ENCODE measurements at regions not wholly inside any gene's neighbourhood (a gene's known extent, or its start where the extent isn't known, plus 50 kb on each side); places are given as distances from the start of the nearest gene placed in this dataset.
"Not testable (repeated sequence)": the region's sequence is repeated elsewhere in the genome, so short reads cannot be mapped to it uniquely, and the experiment has no call there.

- CTCF ChIA-PET: no interaction called here
- intact Hi-C loops (cut with micrococcal nuclease): no loop called here
Measured at GRCh38 chr20:43357352-43357751, 100.3 kb upstream of the SRSF6 start.

GRCh38 chr20:43355610-43356009, 102.1 kb upstream of the SRSF6 start:
- Mint-ChIP-seq H3K27ac (no peak overlapping the region), H3K36me3 (ENCODE audit: low read depth) (no peaks in the 10 kb centered on the region), H3K4me1 (ENCODE audit: low read depth) (no peaks in the 10 kb centered on the region), H3K9me3 (no peaks in the 10 kb centered on the region), H3K27me3 (no peaks in the 10 kb centered on the region), H3K4me3 (no peak overlapping the region)
- ATAC-seq (no peak), DNase-seq (no peak)
- ChIA-PET CTCF (no interaction called here), POLR2A (no interaction called here)
- intact Hi-C loops (cut with micrococcal nuclease): no loop called here
- no peak for TF ChIP-seq CTCF (IDR thresholded peaks at IDR 0.05)

More at GRCh38 chr20:43357352-43357751, 100.3 kb upstream of the SRSF6 start:
- no peak overlapping the region for H3K27ac Mint-ChIP-seq
- no peak overlapping the region for H3K4me3 Mint-ChIP-seq
- no peak for TF ChIP-seq CTCF (IDR thresholded peaks at IDR 0.05)
- no peaks in the 10 kb centered on the region for H3K4me1 Mint-ChIP-seq (ENCODE audit: low read depth)
- POLR2A ChIA-PET: no interaction called here
- H3K9me3 Mint-ChIP-seq: no peaks in the 10 kb centered on the region
- H3K27me3 Mint-ChIP-seq: no peaks in the 10 kb centered on the region
- ATAC-seq (no peak), DNase-seq (no peak)
- no peaks in the 10 kb centered on the region for H3K36me3 Mint-ChIP-seq (ENCODE audit: low read depth)

- Mint-ChIP-seq H3K9me3 (no peaks in the 10 kb centered on the region), H3K27ac (no peak overlapping the region), H3K27me3 (no peaks in the 10 kb centered on the region), H3K36me3 (ENCODE audit: low read depth) (no peaks in the 10 kb centered on the region), H3K4me1 (ENCODE audit: low read depth) (no peaks in the 10 kb centered on the region), H3K4me3 (no peak overlapping the region)
- no peak for TF ChIP-seq CTCF (IDR thresholded peaks at IDR 0.05)
- no peak for ATAC-seq
- DNase-seq: no peak
- POLR2A ChIA-PET: no interaction called here
- intact Hi-C loops (cut with micrococcal nuclease): no loop called here
- CTCF ChIA-PET: no interaction called here
Measured at GRCh38 chr20:43352996-43353395, 104.7 kb upstream of the SRSF6 start.

GRCh38 chr20:43350694-43351093, 107.0 kb upstream of the SRSF6 start:
- H3K4me1 Mint-ChIP-seq (ENCODE audit: low read depth); intact Hi-C loops (cut with micrococcal nuclease); POLR2A ChIA-PET; H3K27me3 Mint-ChIP-seq; CTCF ChIA-PET; H3K27ac Mint-ChIP-seq; H3K9me3 Mint-ChIP-seq; H3K36me3 Mint-ChIP-seq (ENCODE audit: low read depth); H3K4me3 Mint-ChIP-seq; ATAC-seq; DNase-seq: not testable (repeated sequence)

- Mint-ChIP-seq H3K4me1 (ENCODE audit: low read depth) (no peaks in the 10 kb centered on the region), H3K27me3 (peaks cover 5% of the 10 kb centered on the region), H3K9me3 (peaks cover under 1% of the 10 kb centered on the region), H3K4me3 (no peak overlapping the region), H3K36me3 (ENCODE audit: low read depth) (no peaks in the 10 kb centered on the region), H3K27ac (no peak overlapping the region)
- POLR2A ChIA-PET: no interaction called here
- ATAC-seq (no peak), DNase-seq (no peak)
- CTCF ChIA-PET: no interaction called here
- intact Hi-C loops (cut with micrococcal nuclease): no loop called here
- no peak for TF ChIP-seq CTCF (IDR thresholded peaks at IDR 0.05)
Measured at GRCh38 chr20:43349841-43350240, 107.9 kb upstream of the SRSF6 start.

GRCh38 chr20:43347839-43348238, 109.9 kb upstream of the SRSF6 start:
- H3K4me3 Mint-ChIP-seq; H3K36me3 Mint-ChIP-seq (ENCODE audit: low read depth); H3K9me3 Mint-ChIP-seq; H3K27me3 Mint-ChIP-seq; H3K4me1 Mint-ChIP-seq (ENCODE audit: low read depth); ATAC-seq; H3K27ac Mint-ChIP-seq; CTCF ChIA-PET; DNase-seq; intact Hi-C loops (cut with micrococcal nuclease): not testable (repeated sequence)
- POLR2A ChIA-PET: interaction anchor here (0.7 kb wide), 1 partner anchor 627 kb away, joined by 3 read pairs; no protein-coding TSS in a partner anchor

Data from activated CD8-positive, alpha-beta T cell treated with anti-CD3 and anti-CD28 coated beads for 36 hours (primary cell).